CD4-positive, alpha-beta T cell treated with Interleukin-15 for 1 hour (primary cell): ENCODE measurements at regions not wholly inside any gene's neighbourhood (a gene's known extent, or its start where the extent isn't known, plus 50 kb on each side); places are given as distances from the start of the nearest gene placed in this dataset.
"Not testable (repeated sequence)": the region's sequence is repeated elsewhere in the genome, so short reads cannot be mapped to it uniquely, and the experiment has no call there.

Experiments
- DNase-seq: peaks from one replicate; pipeline ENCODE4 v3.0.0-alpha.2; 2020

DNA sequence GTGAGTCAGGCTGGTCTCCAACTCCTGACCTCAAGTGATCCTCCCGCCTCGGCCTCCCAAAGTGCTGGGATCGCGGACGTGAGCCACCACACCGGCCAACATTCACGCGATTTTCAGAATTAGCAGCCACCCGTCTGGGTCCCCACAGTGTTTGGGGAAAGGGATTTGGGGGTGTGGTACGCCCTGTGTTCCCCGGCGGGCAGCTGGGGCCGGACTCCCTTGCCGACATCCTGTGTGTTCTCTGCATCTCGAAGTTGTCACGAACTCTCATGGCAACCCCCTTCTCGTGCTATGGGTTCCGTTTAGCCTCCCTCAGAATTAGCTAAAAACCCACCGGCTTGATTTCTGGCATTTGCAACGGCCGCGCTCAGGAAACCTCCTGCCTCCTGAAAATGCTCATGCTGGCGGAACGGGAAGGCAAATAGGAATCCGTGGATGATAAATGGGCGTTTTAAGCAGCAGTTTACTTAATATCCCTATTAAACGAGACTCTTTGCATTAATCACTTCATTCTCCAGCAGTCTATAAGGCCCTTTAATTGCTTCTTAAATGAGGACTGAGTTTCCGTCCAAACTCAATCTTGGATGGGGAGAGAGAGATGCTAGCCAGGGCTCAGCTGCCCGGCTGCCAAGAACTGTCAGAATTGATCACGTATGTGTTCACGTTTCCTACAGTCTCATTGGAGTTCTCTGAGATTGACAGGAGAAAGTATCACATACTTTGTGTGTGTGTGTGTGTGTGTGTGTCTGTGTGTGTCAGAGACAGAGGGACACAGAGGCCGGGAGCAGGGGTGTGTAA, 78.9 kb upstream of the PPP2R3B start:
- DNase-seq = no peak

DNA sequence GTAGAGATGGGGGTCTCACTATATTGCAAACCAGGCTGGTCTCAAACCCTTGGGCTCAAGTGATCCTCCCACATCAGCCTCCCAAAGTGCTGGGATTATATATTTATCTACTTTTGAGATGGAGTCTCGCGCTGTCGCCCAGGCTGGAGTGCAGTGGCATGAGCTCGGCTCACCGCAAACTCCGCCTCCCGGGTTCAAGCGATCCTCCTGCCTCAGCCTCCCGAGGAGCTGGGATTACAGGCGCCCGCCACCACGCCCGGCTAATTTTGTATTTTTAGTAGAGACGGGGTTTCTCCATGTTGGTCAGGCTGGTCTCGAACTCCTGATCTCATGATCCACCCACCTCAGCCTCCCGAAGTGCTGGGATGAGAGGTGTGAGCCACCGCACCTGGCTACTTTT, 80.1 kb upstream of the PPP2R3B start:
- not testable (repeated sequence) for DNase-seq

DNA sequence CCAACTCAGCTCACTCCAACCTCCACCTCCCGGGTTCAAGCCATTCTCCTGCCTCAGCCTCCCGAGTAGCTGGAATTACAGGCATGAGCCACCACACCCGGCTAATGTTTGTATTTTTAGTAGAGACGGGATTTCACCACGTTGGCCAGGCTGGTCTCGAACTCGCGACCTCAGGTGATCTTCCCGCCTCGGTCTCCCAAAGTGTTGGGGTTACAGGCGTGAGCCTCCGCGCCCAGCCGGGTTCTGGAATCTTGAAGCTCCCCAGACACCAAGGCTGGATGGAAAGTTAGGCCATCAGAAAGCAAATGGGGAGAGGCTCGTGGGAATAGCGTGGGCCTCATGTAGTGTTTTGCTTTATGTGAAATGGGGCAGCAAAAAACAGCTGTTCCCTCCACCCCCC, 81.0 kb upstream of the PPP2R3B start:
- not testable (repeated sequence) for DNase-seq

DNA sequence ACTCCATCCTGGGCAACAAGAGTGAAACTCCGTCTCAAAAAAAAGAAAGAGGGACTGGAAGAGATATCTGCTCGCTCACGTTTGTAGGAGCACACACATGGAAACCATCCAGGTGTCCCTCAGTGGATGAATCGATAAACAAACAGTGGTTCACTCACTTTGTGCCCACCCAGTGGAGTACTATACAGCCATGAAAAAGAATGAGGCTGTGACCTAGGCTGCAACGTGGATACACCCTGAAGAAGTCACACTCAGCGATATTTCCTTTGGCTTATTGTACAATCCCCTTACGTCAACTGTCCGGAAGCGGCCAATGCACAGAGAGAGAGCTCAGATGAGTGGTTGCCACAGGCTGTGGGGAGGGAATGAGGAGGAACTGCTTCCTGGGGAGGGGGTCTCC, 82.3 kb upstream of the PPP2R3B start:
- DNase-seq = no peak

GRCh38 chrX:470686-471085, 84.0 kb upstream of the PPP2R3B start:
- DNase-seq = no peak

- no peak for DNase-seq
Observed at GRCh38 chrX:471281-471680, 84.6 kb upstream of the PPP2R3B start.

- DNase-seq = not testable (repeated sequence)
Observed at GRCh38 chrX:472275-472674, 85.6 kb upstream of the PPP2R3B start.

DNA sequence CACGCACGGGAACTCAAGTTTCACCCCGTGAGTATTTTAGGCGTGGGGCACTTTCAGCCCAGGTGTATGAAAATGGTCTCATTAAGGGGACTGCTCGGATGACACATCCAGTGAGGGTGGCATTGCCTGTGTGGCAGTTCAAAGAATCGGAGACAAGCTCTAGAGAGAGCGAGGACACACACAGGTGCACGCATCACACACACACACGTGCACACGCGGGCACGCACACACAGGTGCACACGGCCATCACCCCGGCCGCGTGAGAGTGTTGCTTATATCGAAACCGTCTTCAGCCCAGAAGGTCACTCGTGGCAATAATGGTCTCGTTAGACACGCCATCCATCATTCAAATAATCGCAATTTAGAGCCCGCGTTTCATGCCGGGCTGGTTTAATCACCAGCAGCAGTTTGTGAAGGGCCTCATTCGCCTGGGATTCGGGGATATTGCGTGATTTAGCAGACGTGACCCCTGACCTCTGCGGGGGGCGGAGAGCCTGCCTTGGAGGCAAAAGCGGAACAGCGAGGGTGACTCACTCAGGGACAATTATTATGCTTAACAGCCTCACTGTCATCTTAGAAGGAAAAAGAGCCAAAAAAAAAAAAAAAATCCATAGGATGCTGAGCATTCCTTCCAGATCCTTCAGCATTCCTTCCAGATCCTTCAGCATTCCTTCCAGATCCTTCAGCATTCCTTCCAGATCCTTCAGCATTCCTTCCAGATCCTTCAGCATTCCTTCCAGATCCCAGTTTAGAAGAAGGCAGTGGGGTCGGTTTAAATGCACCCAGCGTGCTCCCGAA, 89.4 kb upstream of the PPP2R3B start:
- DNase-seq = no peak

GRCh38 chrX:476724-477075, 90.0 kb upstream of the PPP2R3B start:
- DNase-seq = no peak

GRCh38 chrX:477441-478012, 90.8 kb upstream of the PPP2R3B start:
- no peak for DNase-seq

GRCh38 chrX:479273-479981, 92.7 kb upstream of the PPP2R3B start:
- DNase-seq = no peak

DNA sequence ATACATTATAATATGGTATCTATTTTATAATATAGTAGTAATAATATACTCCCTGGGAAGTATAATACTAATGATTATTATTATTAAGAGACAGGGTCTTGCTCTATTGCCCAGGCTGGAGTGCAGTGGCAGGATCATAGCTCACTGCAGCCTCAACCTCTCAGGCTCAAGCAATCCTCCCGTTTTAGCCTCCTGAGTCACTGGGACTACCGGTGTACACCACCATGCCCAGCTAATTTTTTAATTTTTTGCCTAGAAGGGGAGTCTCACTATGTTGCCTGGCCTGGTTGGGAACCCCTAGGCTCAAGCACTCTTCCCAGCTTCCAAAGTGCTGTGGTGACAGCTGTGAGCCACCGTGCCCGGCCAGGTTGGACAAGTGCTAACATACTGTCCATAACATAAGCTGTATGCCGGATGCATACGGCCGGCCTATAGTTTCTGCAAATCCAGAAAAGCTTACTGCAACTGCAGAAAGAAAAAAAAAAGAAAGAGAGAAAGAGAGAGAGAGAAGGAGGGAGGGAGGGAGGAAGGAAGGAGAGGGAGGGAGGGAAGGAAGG, 94.2 kb upstream of the PPP2R3B start:
- DNase-seq = no peak

GRCh38 chrX:482192-482701, 95.5 kb upstream of the PPP2R3B start:
- no peak for DNase-seq

- no peak for DNase-seq
Observed at GRCh38 chrX:482702-483203, 96.0 kb upstream of the PPP2R3B start.

DNA sequence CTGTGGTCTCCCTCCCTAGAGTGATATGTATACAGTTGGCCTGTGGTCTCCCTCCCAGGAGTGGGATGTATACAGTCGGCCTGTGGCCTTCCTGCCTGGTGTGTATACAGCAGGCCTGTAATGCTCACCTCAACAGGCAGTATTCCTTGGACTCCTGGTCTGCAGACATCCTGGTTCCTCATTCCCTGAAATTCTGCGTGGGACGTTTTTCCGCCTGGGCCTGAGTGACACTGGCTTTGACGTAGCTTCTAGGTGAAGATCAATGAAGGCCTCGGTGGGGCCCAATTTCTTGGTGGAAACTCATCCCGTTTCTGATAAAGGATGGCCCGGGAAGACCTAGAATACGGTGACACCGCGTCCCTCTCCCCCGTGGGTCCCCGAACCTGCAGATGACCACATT, 98.7 kb upstream of the PPP2R3B start:
- no peak for DNase-seq

DNA sequence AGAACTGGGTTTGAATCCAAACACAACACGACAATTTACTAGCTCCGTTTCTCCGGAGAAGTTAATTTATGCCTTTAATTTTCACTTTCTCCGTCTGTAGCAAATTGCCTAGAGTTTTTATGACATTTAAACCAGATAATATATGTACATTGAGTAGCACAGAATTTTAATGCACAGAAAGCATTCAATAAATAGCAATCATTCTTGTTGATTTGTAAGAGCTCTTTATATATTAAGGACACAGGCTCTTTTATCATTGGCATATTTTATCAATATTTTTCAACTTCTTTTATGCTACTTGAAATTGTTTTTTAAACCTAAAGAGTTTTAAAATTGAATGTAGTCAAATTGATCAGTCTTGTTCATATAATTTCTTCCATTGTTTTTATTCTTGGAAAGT, 99.6 kb upstream of the PPP2R3B start:
- no peak for DNase-seq

DNA sequence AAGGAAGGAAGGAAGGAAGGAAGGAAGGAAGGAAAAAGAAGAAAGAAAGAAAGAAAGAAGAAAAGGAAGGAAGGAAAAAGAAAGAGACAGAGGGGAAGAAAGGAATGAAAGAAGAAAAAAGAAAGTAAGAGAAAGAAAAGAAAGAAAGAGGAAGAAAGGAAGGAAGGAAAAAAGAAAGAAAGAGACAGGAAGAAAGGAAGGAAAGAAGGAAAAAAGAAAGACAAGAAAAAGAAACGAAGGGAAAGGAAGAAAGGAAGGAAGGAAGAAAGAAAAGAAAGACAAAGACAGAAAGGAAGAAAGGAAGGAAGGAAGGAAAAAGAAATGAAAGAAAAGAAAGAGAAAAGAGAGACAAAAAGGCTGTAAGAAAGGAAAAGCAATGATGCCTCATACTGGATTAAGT, 101.1 kb upstream of the PPP2R3B start:
- no peak for DNase-seq

GRCh38 chrX:489820-490219, 103.1 kb upstream of the PPP2R3B start:
- no peak for DNase-seq

DNA sequence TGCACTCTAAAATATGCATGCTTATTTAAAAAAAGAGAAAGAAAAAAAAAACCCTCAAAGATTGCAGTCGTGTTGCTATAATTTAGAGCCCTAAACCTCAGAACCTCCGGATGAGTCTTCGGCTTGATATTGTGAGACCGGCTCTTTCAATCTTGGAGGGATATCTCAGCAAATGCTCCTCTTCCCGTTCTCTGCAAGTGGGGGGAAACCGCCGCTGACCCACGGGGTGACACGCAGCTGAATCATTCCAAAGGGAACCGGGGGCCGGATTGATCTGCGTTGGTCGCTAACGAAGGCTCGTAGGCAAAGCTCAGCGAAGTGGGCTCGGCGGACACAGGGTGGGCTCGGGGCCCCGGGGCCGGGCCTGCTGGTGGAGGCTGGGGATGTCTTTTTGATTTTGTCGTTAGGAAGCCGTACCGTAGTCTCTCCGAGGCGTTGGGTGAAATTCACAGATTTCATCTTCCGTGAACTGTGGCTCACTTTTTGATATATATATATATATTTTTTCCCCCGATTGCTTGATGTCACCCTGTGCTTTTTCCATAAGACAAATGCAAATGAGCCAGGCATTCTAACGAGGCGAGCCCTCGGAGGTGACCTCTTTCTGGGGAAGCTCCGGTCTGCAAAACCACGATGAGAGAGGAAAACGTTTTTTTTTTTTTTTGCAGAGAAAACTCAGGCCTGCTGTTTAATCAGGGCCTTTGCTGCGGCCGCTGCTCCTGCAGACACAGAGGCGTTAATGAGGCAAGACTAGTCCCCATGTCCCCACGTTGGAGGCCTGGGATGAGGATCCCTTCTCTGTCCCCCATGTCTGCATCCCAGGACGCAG, 110.7 kb upstream of the PPP2R3B start:
- DNase-seq = no peak

DNA sequence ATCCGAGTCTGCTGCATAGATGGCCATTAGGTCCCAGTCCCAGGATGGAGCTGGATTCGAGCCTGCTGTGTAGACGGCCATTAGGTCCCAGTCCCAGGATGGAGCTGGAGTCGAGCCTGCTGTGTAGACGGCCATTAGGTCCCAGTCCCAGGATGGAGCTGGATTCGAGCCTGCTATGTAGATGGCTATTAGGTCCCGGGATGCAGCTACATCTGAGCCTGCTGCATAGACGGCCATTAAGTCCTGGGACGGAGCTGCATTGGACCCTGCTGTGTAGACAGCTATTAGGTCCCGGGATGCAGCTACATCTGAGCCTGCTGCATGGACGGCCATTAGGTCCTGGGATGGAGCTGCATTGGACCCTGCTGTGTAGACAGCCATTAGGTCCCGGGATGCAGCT, 112.2 kb upstream of the PPP2R3B start:
- DNase-seq = not testable (repeated sequence)

DNA sequence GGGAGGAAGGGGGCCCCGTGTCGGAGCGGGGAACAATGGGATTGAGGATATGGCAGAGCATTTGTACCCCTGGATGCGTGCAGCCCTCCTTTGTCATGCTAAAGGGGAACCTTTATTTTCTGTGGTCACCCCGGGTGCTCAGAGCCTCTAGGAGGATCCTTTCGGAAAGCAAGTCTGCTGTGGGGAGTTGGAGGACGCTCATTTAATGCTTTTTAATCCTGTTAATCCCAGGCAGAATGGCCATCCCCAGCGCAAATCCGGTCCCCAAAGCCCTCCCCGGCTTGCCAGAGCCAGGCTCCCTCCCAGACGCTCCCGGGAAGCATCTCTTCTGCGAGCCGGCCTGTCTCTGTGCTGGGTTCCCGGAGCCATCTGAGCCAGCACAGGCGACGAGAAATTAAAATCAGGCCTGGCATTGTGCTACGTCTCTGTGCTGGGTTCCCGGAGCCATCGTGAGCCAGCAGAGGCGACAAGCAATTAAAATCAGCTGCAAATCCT, 113.2 kb upstream of the PPP2R3B start:
- DNase-seq = no peak
